Right lobe of liver (tissue), 4 donors: ENCODE measurements at regions not wholly inside any gene's neighbourhood (a gene's known extent, or its start where the extent isn't known, plus 50 kb on each side); places are given as distances from the start of the nearest gene placed in this dataset.

Experiments
- POLR2A ChIP-seq: fragments of 450-650 bp; IDR thresholded peaks from one replicate; pipeline ENCODE4 v1.6.1; 2017; ENCODE audit warnings: antibody characterized with exemption, mild to moderate bottlenecking
- TF ChIP-seq, protein P1 (sequence below), 4 donors: fragments of 200-600 bp in 3 of 4; fragments of 450-650 bp in 1 of 4; IDR thresholded peaks; one replicate each; pipeline versions ENCODE4 v1.5.1 to v1.8.0; 2016 to 2022; ENCODE audit warnings: antibody characterized with exemption in 4 of 4, mild to moderate bottlenecking in 2 of 4
- donor health status: DM: no; HTN: no; CAD: no.
- donor health status: DM: no; HTN: no; CAD: no.
- donor health status: DM: no; HTN: yes; CAD: no.

DNA sequence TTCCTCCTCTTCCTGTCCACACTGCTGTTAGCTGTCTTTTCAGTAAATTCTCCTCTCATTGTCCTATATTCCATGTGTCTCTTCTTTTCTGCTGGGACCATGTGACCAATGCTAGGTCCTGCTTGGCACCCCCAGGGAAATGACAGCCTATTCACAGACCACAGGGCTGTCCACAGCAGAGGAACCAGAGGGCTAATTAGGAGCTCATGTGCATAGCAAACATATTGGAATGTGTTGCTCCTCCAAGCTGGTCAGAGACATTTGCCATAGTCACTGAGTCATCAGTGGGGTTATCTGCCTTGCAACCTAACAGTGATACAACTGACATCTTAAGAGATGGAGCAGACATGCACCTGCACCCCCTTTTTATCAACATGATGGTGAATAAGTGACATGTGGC lies 67.9 kb upstream of the PUDP start:
- TF ChIP-seq, protein P1, sequence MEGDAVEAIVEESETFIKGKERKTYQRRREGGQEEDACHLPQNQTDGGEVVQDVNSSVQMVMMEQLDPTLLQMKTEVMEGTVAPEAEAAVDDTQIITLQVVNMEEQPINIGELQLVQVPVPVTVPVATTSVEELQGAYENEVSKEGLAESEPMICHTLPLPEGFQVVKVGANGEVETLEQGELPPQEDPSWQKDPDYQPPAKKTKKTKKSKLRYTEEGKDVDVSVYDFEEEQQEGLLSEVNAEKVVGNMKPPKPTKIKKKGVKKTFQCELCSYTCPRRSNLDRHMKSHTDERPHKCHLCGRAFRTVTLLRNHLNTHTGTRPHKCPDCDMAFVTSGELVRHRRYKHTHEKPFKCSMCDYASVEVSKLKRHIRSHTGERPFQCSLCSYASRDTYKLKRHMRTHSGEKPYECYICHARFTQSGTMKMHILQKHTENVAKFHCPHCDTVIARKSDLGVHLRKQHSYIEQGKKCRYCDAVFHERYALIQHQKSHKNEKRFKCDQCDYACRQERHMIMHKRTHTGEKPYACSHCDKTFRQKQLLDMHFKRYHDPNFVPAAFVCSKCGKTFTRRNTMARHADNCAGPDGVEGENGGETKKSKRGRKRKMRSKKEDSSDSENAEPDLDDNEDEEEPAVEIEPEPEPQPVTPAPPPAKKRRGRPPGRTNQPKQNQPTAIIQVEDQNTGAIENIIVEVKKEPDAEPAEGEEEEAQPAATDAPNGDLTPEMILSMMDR (IDR thresholded peaks at IDR 0.05): no peak
- TF ChIP-seq POLR2A: no peak
